Liver (tissue), 8 donors: ENCODE measurements at regions not wholly inside any gene's neighbourhood (a gene's known extent, or its start where the extent isn't known, plus 50 kb on each side); places are given as distances from the start of the nearest gene placed in this dataset.

Experiments used
- DNase-seq: peaks from one replicate; pipeline ENCODE4 v3.0.0-alpha.2; 2017; ENCODE audit warnings: low spot score
- H3K27ac ChIP-seq, 2 donors: one replicate each; pipeline ENCODE4 v1.7.0; 2013; ENCODE audit warnings: inconsistent platforms in 2 of 2, low read length in 2 of 2, control low read depth in 1 of 2, low read depth in 1 of 2, mild to moderate bottlenecking in 1 of 2
- H3K27me3 ChIP-seq, 4 donors: one replicate each; pipeline versions ENCODE4 v1.6.1 to v1.7.0; 2013; ENCODE audit warnings: low read length in 3 of 4, inconsistent platforms in 1 of 4, mild to moderate bottlenecking in 1 of 4, moderate library complexity in 1 of 4; ENCODE audit not compliant: control insufficient read depth in 4 of 4, insufficient read depth in 4 of 4
- H3K36me3 ChIP-seq, 4 donors: one replicate each; pipeline versions ENCODE4 v1.6.1 to v1.7.0; 2013; ENCODE audit warnings: low read length in 3 of 4, mild to moderate bottlenecking in 3 of 4, low read depth in 1 of 4, moderate library complexity in 1 of 4; ENCODE audit not compliant: control insufficient read depth in 4 of 4, insufficient read depth in 3 of 4
- H3K4me1 ChIP-seq, 4 donors: one replicate each; pipeline versions ENCODE4 v1.6.1 to v1.7.0; 2013; ENCODE audit warnings: low read length in 3 of 4, mild to moderate bottlenecking in 3 of 4, moderate library complexity in 1 of 4; ENCODE audit not compliant: control insufficient read depth in 4 of 4, insufficient read depth in 4 of 4
- H3K4me3 ChIP-seq, 3 donors: one replicate each; pipeline versions ENCODE4 v1.6.1 to v1.7.0; 2013; ENCODE audit warnings: low read length in 3 of 3, control low read depth in 1 of 3, low read depth in 1 of 3, mild to moderate bottlenecking in 1 of 3
- H3K9ac ChIP-seq, 2 donors: one replicate each; pipeline ENCODE4 v1.7.0; 2013; ENCODE audit warnings: low read length in 2 of 2, mild to moderate bottlenecking in 2 of 2, moderate library complexity in 2 of 2, control low read depth in 1 of 2, low read depth in 1 of 2
- H3K9me3 ChIP-seq, 4 donors: one replicate each; pipeline versions ENCODE4 v1.6.1 to v1.7.0; 2013; ENCODE audit warnings: low read length in 3 of 4; ENCODE audit not compliant: control insufficient read depth in 4 of 4
- ATF3 ChIP-seq: IDR thresholded peaks from 2 replicates; pipeline ENCODE4 v1.6.1; 2016; ENCODE audit warnings: antibody characterized with exemption
- EGR1 ChIP-seq, 2 donors: IDR thresholded peaks; 2 replicates each; pipeline ENCODE4 v1.6.1; 2016 to 2018; ENCODE audit warnings: antibody characterized with exemption in 2 of 2, low read depth in 2 of 2
- FOXA1 ChIP-seq: IDR thresholded peaks from 2 replicates; pipeline ENCODE4 v1.6.1; 2016; ENCODE audit warnings: antibody characterized with exemption
- FOXA2 ChIP-seq: IDR thresholded peaks from 2 replicates; pipeline ENCODE4 v1.6.1; 2016; ENCODE audit warnings: antibody characterized with exemption
- GABPA ChIP-seq, 2 donors: IDR thresholded peaks in 1 of 2; conservative IDR thresholded peaks in 1 of 2; 2 replicates each; pipeline ENCODE4 v1.6.1; 2016; ENCODE audit warnings: antibody characterized with exemption in 2 of 2, mild to moderate bottlenecking in 1 of 2, moderate library complexity in 1 of 2
- HNF4A ChIP-seq, 2 donors: conservative IDR thresholded peaks; 2 replicates each; pipeline ENCODE4 v1.6.1; 2016; ENCODE audit warnings: antibody characterized with exemption in 2 of 2, mild to moderate bottlenecking in 2 of 2
- HNF4G ChIP-seq: IDR thresholded peaks from 2 replicates; pipeline ENCODE4 v1.6.1; 2016; ENCODE audit warnings: antibody characterized with exemption
- JUND ChIP-seq, 2 donors: IDR thresholded peaks; 2 replicates each; pipeline ENCODE4 v1.6.1; 2016; ENCODE audit warnings: antibody characterized with exemption in 2 of 2
- MAX ChIP-seq: IDR thresholded peaks from 2 replicates; pipeline ENCODE4 v1.6.1; 2016; ENCODE audit warnings: antibody characterized with exemption
- NR2F2 ChIP-seq: IDR thresholded peaks from 2 replicates; pipeline ENCODE4 v1.6.1; 2016; ENCODE audit warnings: antibody characterized with exemption
- RAD21 ChIP-seq, 2 donors: IDR thresholded peaks; 2 replicates each; pipeline ENCODE4 v1.6.1; 2016; ENCODE audit warnings: antibody characterized with exemption in 2 of 2, mild to moderate bottlenecking in 2 of 2
- REST ChIP-seq: IDR thresholded peaks from 2 replicates; pipeline ENCODE4 v1.6.1; 2016; ENCODE audit warnings: antibody characterized with exemption, mild to moderate bottlenecking
- RXRA ChIP-seq, 2 donors: IDR thresholded peaks; 2 replicates each; pipeline ENCODE4 v1.6.1; 2017 to 2018; ENCODE audit warnings: antibody characterized with exemption in 2 of 2, mild to moderate bottlenecking in 1 of 2
- SP1 ChIP-seq: IDR thresholded peaks from 2 replicates; pipeline ENCODE4 v1.6.1; 2018; ENCODE audit warnings: antibody characterized with exemption, mild to moderate bottlenecking
- TAF1 ChIP-seq: conservative IDR thresholded peaks from 2 replicates; pipeline ENCODE4 v1.6.1; 2016; ENCODE audit warnings: antibody characterized with exemption, mild to moderate bottlenecking
- YY1 ChIP-seq: IDR thresholded peaks from 2 replicates; pipeline ENCODE4 v1.6.1; 2016; ENCODE audit warnings: antibody characterized with exemption, mild to moderate bottlenecking
- WGBS: extraction: QIAGEN DNeasy Blood & Tissue Kit; methylation state at CpG from one replicate; pipeline ENCODE4 v1.1.7; 2013; 5-methylcytosine and 5-hydroxymethylcytosine counted together
- TF ChIP-seq, protein P1 (sequence below): fragments of 150-350 bp; IDR thresholded peaks from 2 replicates; pipeline ENCODE4 v1.5.1; 2017; ENCODE audit warnings: improper control_type of control experiment, low read depth, low read length; ENCODE audit not compliant: missing input control
- TF ChIP-seq, protein P2 (sequence below): IDR thresholded peaks from 2 replicates; pipeline ENCODE4 v1.6.1; 2016; ENCODE audit warnings: antibody characterized with exemption
- donor health status: healthy.
- donor health status: healthy.
- donor health status: healthy.
- donor health status: healthy.
- donor health status: healthy.

GRCh38 chr1:193697115-193697762, 510.8 kb upstream of the B3GALT2 start:
- Histone ChIP-seq H3K4me1 (peaks cover 0 to 1% (median 0%) of the 10 kb centered on the region in 4 donors), H3K27me3 (no peaks in the 10 kb centered on the region), H3K4me3 (no peak overlapping the region), H3K9ac (no peak overlapping the region), H3K9me3 (no peaks in the 10 kb centered on the region), H3K36me3 (no peaks in the 10 kb centered on the region), H3K27ac (no peak overlapping the region)
- no peak for DNase-seq
- WGBS, result 93% methylated on average over 2 of the region's 2 CpGs
- TF ChIP-seq RAD21 (IDR thresholded peaks at IDR 0.05), result no peak

DNA sequence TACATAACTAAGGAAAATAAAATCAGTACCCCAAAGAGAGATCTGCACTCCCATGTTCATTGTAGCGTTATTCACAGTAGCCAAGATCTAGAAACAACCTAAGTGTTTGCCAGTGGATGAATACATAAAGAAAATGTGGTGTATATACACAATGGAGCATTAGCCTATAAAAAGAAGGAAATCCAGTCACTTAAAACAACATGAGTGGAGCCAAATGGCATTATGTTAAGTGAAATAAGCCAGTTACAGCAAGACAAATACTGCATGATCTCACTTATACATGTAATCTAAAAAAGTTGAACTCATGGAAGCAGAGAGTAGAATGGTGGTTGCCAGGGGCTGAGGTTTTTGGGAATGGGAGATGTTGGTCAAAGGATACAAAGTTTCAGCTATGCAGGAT, 508.3 kb upstream of the B3GALT2 start:
- Histone ChIP-seq H3K4me1 (peaks cover 0 to 1% (median 0%) of the 10 kb centered on the region in 4 donors), H3K27me3 (no peaks in the 10 kb centered on the region), H3K4me3 (no peak overlapping the region), H3K27ac (no peak overlapping the region), H3K9ac (no peak overlapping the region), H3K9me3 (no peaks in the 10 kb centered on the region), H3K36me3 (no peaks in the 10 kb centered on the region)
- TF ChIP-seq HNF4G, result no peak
- TF ChIP-seq EGR1 (IDR thresholded peaks at IDR 0.05; ENCODE audit: low read depth in 2 of 2), result no peak
- TF ChIP-seq MAX, result no peak
- TF ChIP-seq, protein P1, sequence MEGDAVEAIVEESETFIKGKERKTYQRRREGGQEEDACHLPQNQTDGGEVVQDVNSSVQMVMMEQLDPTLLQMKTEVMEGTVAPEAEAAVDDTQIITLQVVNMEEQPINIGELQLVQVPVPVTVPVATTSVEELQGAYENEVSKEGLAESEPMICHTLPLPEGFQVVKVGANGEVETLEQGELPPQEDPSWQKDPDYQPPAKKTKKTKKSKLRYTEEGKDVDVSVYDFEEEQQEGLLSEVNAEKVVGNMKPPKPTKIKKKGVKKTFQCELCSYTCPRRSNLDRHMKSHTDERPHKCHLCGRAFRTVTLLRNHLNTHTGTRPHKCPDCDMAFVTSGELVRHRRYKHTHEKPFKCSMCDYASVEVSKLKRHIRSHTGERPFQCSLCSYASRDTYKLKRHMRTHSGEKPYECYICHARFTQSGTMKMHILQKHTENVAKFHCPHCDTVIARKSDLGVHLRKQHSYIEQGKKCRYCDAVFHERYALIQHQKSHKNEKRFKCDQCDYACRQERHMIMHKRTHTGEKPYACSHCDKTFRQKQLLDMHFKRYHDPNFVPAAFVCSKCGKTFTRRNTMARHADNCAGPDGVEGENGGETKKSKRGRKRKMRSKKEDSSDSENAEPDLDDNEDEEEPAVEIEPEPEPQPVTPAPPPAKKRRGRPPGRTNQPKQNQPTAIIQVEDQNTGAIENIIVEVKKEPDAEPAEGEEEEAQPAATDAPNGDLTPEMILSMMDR, result no peak
- TF ChIP-seq NR2F2, result no peak
- TF ChIP-seq GABPA (IDR thresholded peaks at IDR 0.05 in 1 of 2, conservative IDR thresholded peaks at IDR 0.05 in 1 of 2), result no peak
- TF ChIP-seq, protein P2, sequence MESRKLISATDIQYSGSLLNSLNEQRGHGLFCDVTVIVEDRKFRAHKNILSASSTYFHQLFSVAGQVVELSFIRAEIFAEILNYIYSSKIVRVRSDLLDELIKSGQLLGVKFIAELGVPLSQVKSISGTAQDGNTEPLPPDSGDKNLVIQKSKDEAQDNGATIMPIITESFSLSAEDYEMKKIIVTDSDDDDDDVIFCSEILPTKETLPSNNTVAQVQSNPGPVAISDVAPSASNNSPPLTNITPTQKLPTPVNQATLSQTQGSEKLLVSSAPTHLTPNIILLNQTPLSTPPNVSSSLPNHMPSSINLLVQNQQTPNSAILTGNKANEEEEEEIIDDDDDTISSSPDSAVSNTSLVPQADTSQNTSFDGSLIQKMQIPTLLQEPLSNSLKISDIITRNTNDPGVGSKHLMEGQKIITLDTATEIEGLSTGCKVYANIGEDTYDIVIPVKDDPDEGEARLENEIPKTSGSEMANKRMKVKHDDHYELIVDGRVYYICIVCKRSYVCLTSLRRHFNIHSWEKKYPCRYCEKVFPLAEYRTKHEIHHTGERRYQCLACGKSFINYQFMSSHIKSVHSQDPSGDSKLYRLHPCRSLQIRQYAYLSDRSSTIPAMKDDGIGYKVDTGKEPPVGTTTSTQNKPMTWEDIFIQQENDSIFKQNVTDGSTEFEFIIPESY, result no peak
- no peak for TF ChIP-seq REST
- TF ChIP-seq FOXA2, result no peak
- no peak for TF ChIP-seq TAF1
- TF ChIP-seq SP1, result no peak
- no peak for TF ChIP-seq HNF4A (conservative IDR thresholded peaks at IDR 0.05)
- no peak for TF ChIP-seq JUND (IDR thresholded peaks at IDR 0.05)
- no peak for TF ChIP-seq FOXA1
- TF ChIP-seq RXRA (IDR thresholded peaks at IDR 0.05), result no peak
- TF ChIP-seq YY1, result no peak
- no peak for TF ChIP-seq RAD21 (IDR thresholded peaks at IDR 0.05)
- no peak for TF ChIP-seq ATF3
- WGBS, result 96% methylated on average over 1 of the region's 1 CpG
- no peak for DNase-seq
